ENCODE measurements at regions not wholly inside any gene's neighbourhood (a gene's known extent, or its start where the extent isn't known, plus 50 kb on each side); places are given as distances from the start of the nearest gene placed in this dataset.
A peak's percentile ranks its signal among the peaks of the same experiment; 100 is the strongest.

GRCh38 chr6:156080371-156080770 lies 624.7 kb upstream of the NOX3 start:
- Histone ChIP-seq H3K4me2 (no peak overlapping the region), H3K9me3 (ENCODE audit: low read depth) (peaks cover 5% of the 10 kb centered on the region), H3K79me2 (ENCODE audit: low read depth) (no peaks in the 10 kb centered on the region), H3K27me3 (no peaks in the 10 kb centered on the region), H2AFZ (replicated peaks) (no peak overlapping the region), H3F3A (ENCODE audit: low read depth) (no peaks in the 10 kb centered on the region), H4K20me1 (ENCODE audit: low read depth) (no peaks in the 10 kb centered on the region), H3K4me3 (no peak overlapping the region), H3K27ac (no peak overlapping the region), H3K4me1 (no peaks in the 10 kb centered on the region), H3K36me3 (no peaks in the 10 kb centered on the region), H3K9ac (no peak overlapping the region)
- no peak for DNase-seq (ENCODE audit: low spot score)
- Mint-ChIP-seq H3K27me3 (ENCODE audit: insufficient read depth, low read depth) (no peaks in the 10 kb centered on the region), H3K27ac (no peak overlapping the region), H3K36me3 (no peaks in the 10 kb centered on the region), H3K4me1 (no peaks in the 10 kb centered on the region), H3K4me3 (no peak overlapping the region), H3K9me3 (no peaks in the 10 kb centered on the region)
- TF ChIP-seq CTCF (IDR thresholded peaks at IDR 0.05) = no peak
- TF ChIP-seq EZH2phosphoT487 (IDR thresholded peaks at IDR 0.05) = no peak
- no peak for TF ChIP-seq EZH2 (IDR thresholded peaks at IDR 0.05)

GRCh38 chr6:156068881-156069280 lies 613.2 kb upstream of the NOX3 start:
- H3F3A ChIP-seq (ENCODE audit: low read depth) = no peaks in the 10 kb centered on the region
- no peaks in the 10 kb centered on the region for H4K20me1 ChIP-seq (ENCODE audit: low read depth)
- Mint-ChIP-seq H3K36me3 (no peaks in the 10 kb centered on the region), H3K4me1 (no peaks in the 10 kb centered on the region), H3K4me3 (no peak overlapping the region), H3K27me3 (ENCODE audit: insufficient read depth, low read depth) (no peaks in the 10 kb centered on the region), H3K9me3 (no peaks in the 10 kb centered on the region), H3K27ac (no peak overlapping the region)
- H3K27me3 ChIP-seq = no peaks in the 10 kb centered on the region
- no peaks in the 10 kb centered on the region for H3K36me3 ChIP-seq
- H3K9me3 ChIP-seq (ENCODE audit: low read depth) = no peaks in the 10 kb centered on the region
- no peak overlapping the region for H3K27ac ChIP-seq
- no peak overlapping the region for H3K9ac ChIP-seq
- H3K4me3 ChIP-seq = no peak overlapping the region
- DNase-seq (ENCODE audit: low spot score) = no peak
- H3K79me2 ChIP-seq (ENCODE audit: low read depth) = no peaks in the 10 kb centered on the region
- peak; percentile 26 for TF ChIP-seq CTCF (IDR thresholded peaks at IDR 0.05)
- TF ChIP-seq EZH2phosphoT487 (IDR thresholded peaks at IDR 0.05) = no peak
- H3K4me2 ChIP-seq = no peak overlapping the region
- H3K4me1 ChIP-seq = no peaks in the 10 kb centered on the region
- H2AFZ ChIP-seq (replicated peaks) = no peak overlapping the region

- Mint-ChIP-seq H3K27me3 (ENCODE audit: insufficient read depth, low read depth) (no peaks in the 10 kb centered on the region), H3K4me3 (no peak overlapping the region), H3K27ac (no peak overlapping the region), H3K4me1 (no peaks in the 10 kb centered on the region), H3K9me3 (no peaks in the 10 kb centered on the region), H3K36me3 (no peaks in the 10 kb centered on the region)
- no peak for TF ChIP-seq EZH2phosphoT487 (IDR thresholded peaks at IDR 0.05)
- TF ChIP-seq EZH2 (IDR thresholded peaks at IDR 0.05) = no peak
- TF ChIP-seq CTCF (IDR thresholded peaks at IDR 0.05) = no peak
- H3K9ac ChIP-seq = no peak overlapping the region
- no peaks in the 10 kb centered on the region for H4K20me1 ChIP-seq (ENCODE audit: low read depth)
- H3K4me2 ChIP-seq = no peak overlapping the region
- DNase-seq (ENCODE audit: low spot score) = no peak
- no peaks in the 10 kb centered on the region for H3K79me2 ChIP-seq (ENCODE audit: low read depth)
- no peaks in the 10 kb centered on the region for H3K9me3 ChIP-seq (ENCODE audit: low read depth)
- no peak overlapping the region for H2AFZ ChIP-seq (replicated peaks)
- H3K4me3 ChIP-seq = no peak overlapping the region
- H3F3A ChIP-seq (ENCODE audit: low read depth) = no peaks in the 10 kb centered on the region
- no peaks in the 10 kb centered on the region for H3K27me3 ChIP-seq
- H3K27ac ChIP-seq = no peak overlapping the region
- no peaks in the 10 kb centered on the region for H3K4me1 ChIP-seq
- H3K36me3 ChIP-seq = no peaks in the 10 kb centered on the region
Measured at GRCh38 chr6:156065849-156066248, 610.2 kb upstream of the NOX3 start.

Data from neural progenitor cell (in vitro differentiated cells).